Vagina (tissue), 2 donors: ENCODE measurements at regions not wholly inside any gene's neighbourhood (a gene's known extent, or its start where the extent isn't known, plus 50 kb on each side); places are given as distances from the start of the nearest gene placed in this dataset.

Source experiments
- POLR2A ChIP-seq, 2 donors: fragments of 450-650 bp; IDR thresholded peaks; one replicate each; pipeline ENCODE4 v1.6.1; 2017; ENCODE audit warnings: antibody characterized with exemption in 2 of 2, mild to moderate bottlenecking in 2 of 2, moderate library complexity in 2 of 2
- POLR2AphosphoS5 ChIP-seq, 2 donors: sonication (generic); formaldehyde crosslinking; IDR thresholded peaks; one replicate each; pipeline ENCODE4 v1.9.0; 2017; ENCODE audit warnings: antibody characterized with exemption in 2 of 2, mild to moderate bottlenecking in 2 of 2, low read depth in 1 of 2; ENCODE audit not compliant: insufficient read depth in 1 of 2
- TF ChIP-seq, protein P1 (sequence below), 3 experiments: fragments of 450-650 bp in 2 of 3; fragments of 200-600 bp in 1 of 3; sonication (generic) in 1 of 3; IDR thresholded peaks; one replicate each; pipeline ENCODE4 v1.5.1; 2017 to 2019; ENCODE audit warnings: antibody characterized with exemption in 3 of 3, mild to moderate bottlenecking in 2 of 3, moderate library complexity in 2 of 3

GRCh38 chr11:41665441-41666360, 206.2 kb upstream of the LRRC4C start:
- TF ChIP-seq, protein P1, sequence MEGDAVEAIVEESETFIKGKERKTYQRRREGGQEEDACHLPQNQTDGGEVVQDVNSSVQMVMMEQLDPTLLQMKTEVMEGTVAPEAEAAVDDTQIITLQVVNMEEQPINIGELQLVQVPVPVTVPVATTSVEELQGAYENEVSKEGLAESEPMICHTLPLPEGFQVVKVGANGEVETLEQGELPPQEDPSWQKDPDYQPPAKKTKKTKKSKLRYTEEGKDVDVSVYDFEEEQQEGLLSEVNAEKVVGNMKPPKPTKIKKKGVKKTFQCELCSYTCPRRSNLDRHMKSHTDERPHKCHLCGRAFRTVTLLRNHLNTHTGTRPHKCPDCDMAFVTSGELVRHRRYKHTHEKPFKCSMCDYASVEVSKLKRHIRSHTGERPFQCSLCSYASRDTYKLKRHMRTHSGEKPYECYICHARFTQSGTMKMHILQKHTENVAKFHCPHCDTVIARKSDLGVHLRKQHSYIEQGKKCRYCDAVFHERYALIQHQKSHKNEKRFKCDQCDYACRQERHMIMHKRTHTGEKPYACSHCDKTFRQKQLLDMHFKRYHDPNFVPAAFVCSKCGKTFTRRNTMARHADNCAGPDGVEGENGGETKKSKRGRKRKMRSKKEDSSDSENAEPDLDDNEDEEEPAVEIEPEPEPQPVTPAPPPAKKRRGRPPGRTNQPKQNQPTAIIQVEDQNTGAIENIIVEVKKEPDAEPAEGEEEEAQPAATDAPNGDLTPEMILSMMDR (IDR thresholded peaks at IDR 0.05): no peak
- TF ChIP-seq POLR2A (IDR thresholded peaks at IDR 0.05) (no peak), POLR2AphosphoS5 (IDR thresholded peaks at IDR 0.05; ENCODE audit: insufficient read depth in 1 of 2, low read depth in 1 of 2) (no peak)
